GM12872 (cell line): ENCODE measurements at regions not wholly inside any gene's neighbourhood (a gene's known extent, or its start where the extent isn't known, plus 50 kb on each side); places are given as distances from the start of the nearest gene placed in this dataset.

ENCODE experiments used
- CTCF ChIP-seq: IDR thresholded peaks from 3 replicates; pipeline ENCODE4 v1.5.1; 2011; ENCODE audit warnings: low read depth, mild to moderate bottlenecking, low read length, moderate library complexity; ENCODE audit not compliant: insufficient read depth

- no peak for TF ChIP-seq CTCF
Measured at GRCh38 chr5:179403426-179404147, 58.3 kb upstream of the ADAMTS2 start.

GRCh38 chr5:179400020-179400419 lies 54.8 kb upstream of the ADAMTS2 start:
- TF ChIP-seq CTCF: no peak

- TF ChIP-seq CTCF: no peak
Measured at GRCh38 chr5:179397516-179397915, 52.3 kb upstream of the ADAMTS2 start.
